Large intestine (tissue), 3 donors: ENCODE measurements at regions not wholly inside any gene's neighbourhood (a gene's known extent, or its start where the extent isn't known, plus 50 kb on each side); places are given as distances from the start of the nearest gene placed in this dataset.

Source experiments
- DNase-seq, 2 donors: peaks; one replicate each; pipeline versions ENCODE4 v3.0.0 to v3.0.0-alpha.2; 2013
- H3K27ac ChIP-seq: one replicate; pipeline ENCODE4 v1.5.1; 2013; ENCODE audit warnings: low read length
- H3K27me3 ChIP-seq: 2 replicates; pipeline ENCODE4 v1.6.1; 2013; ENCODE audit warnings: low read length; ENCODE audit not compliant: control insufficient read depth, insufficient read depth
- H3K36me3 ChIP-seq: 2 replicates; pipeline ENCODE4 v1.6.1; 2013; ENCODE audit warnings: low read length; ENCODE audit not compliant: control insufficient read depth, insufficient read depth
- H3K4me1 ChIP-seq: one replicate; pipeline ENCODE4 v1.6.1; 2013; ENCODE audit warnings: low read length; ENCODE audit not compliant: control insufficient read depth, insufficient read depth
- H3K4me3 ChIP-seq: one replicate; pipeline ENCODE4 v1.5.1; 2013; ENCODE audit warnings: low read length
- H3K9me3 ChIP-seq: one replicate; pipeline ENCODE4 v1.6.1; 2013; ENCODE audit warnings: mild to moderate bottlenecking, low read depth, low read length, moderate library complexity; ENCODE audit not compliant: control insufficient read depth
- WGBS: methylation state at CpG from one replicate; pipeline ENCODE4 v1.1.5; 2013; ENCODE audit warnings: low lambda C conversion rate; ENCODE audit not compliant: insufficient coverage; 5-methylcytosine and 5-hydroxymethylcytosine counted together

- WGBS = 86% methylated on average over 1 of the region's 4 CpGs
- Histone ChIP-seq H3K27me3 (no peaks in the 10 kb centered on the region), H3K27ac (no peak overlapping the region), H3K9me3 (no peaks in the 10 kb centered on the region), H3K36me3 (no peaks in the 10 kb centered on the region), H3K4me3 (no peak overlapping the region), H3K4me1 (no peaks in the 10 kb centered on the region)
- no peak for DNase-seq
These were observed 120.4 kb upstream of the GRIA4 start for GRCh38 chr11:105489446-105489845.

GRCh38 chr11:105486929-105487328 is 122.9 kb upstream of the GRIA4 start:
- WGBS = no CpG with 5 or more reads among the region's 11 CpGs
- no peak overlapping the region for H3K27ac ChIP-seq

GRCh38 chr11:105469931-105470330 is 139.9 kb upstream of the GRIA4 start:
- no peak for DNase-seq
- Histone ChIP-seq H3K27me3 (no peaks in the 10 kb centered on the region), H3K36me3 (no peaks in the 10 kb centered on the region), H3K9me3 (no peaks in the 10 kb centered on the region), H3K4me1 (no peaks in the 10 kb centered on the region), H3K4me3 (no peak overlapping the region), H3K27ac (no peak overlapping the region)
- WGBS = no CpG with 5 or more reads among the region's 1 CpG

More at GRCh38 chr11:105486929-105487328, 122.9 kb upstream of the GRIA4 start:
- DNase-seq = no peak
- Histone ChIP-seq H3K27me3 (no peaks in the 10 kb centered on the region), H3K9me3 (no peaks in the 10 kb centered on the region), H3K4me1 (no peaks in the 10 kb centered on the region), H3K4me3 (no peak overlapping the region), H3K36me3 (no peaks in the 10 kb centered on the region)

- WGBS = no CpG with 5 or more reads among the region's 3 CpGs
- Histone ChIP-seq H3K27ac (no peak overlapping the region), H3K4me3 (no peak overlapping the region)
These were observed 141.7 kb upstream of the GRIA4 start for GRCh38 chr11:105468154-105468553.

GRCh38 chr11:105466582-105467228 is 143.2 kb upstream of the GRIA4 start:
- Histone ChIP-seq H3K36me3 (no peaks in the 10 kb centered on the region), H3K9me3 (no peaks in the 10 kb centered on the region), H3K4me1 (no peaks in the 10 kb centered on the region), H3K27me3 (no peaks in the 10 kb centered on the region), H3K27ac (no peak overlapping the region), H3K4me3 (no peak overlapping the region)
- no peak for DNase-seq
- no CpG with 5 or more reads among the region's 2 CpGs for WGBS

More at GRCh38 chr11:105468154-105468553, 141.7 kb upstream of the GRIA4 start:
- Histone ChIP-seq H3K4me1 (no peaks in the 10 kb centered on the region), H3K27me3 (no peaks in the 10 kb centered on the region), H3K36me3 (no peaks in the 10 kb centered on the region), H3K9me3 (no peaks in the 10 kb centered on the region)
- no peak for DNase-seq

- WGBS = 60% methylated on average over 1 of the region's 9 CpGs
- no peaks in the 10 kb centered on the region for H3K27me3 ChIP-seq
- no peak for DNase-seq
- H3K4me1 ChIP-seq = no peaks in the 10 kb centered on the region
- peaks cover 3% of the 10 kb centered on the region for H3K9me3 ChIP-seq
- H3K4me3 ChIP-seq = no peak overlapping the region
- H3K27ac ChIP-seq = no peak overlapping the region
- H3K36me3 ChIP-seq = no peaks in the 10 kb centered on the region
These were observed 151.8 kb upstream of the GRIA4 start for GRCh38 chr11:105458071-105458470.

GRCh38 chr11:105456950-105457349 is 152.9 kb upstream of the GRIA4 start:
- Histone ChIP-seq H3K27me3 (no peaks in the 10 kb centered on the region), H3K9me3 (peaks cover 3% of the 10 kb centered on the region), H3K4me3 (no peak overlapping the region), H3K4me1 (no peaks in the 10 kb centered on the region), H3K27ac (no peak overlapping the region), H3K36me3 (no peaks in the 10 kb centered on the region)
- no peak for DNase-seq
- WGBS = 83% methylated on average over 1 of the region's 4 CpGs

GRCh38 chr11:105449100-105449734 is 160.7 kb upstream of the GRIA4 start:
- Histone ChIP-seq H3K27ac (no peak overlapping the region), H3K27me3 (no peaks in the 10 kb centered on the region), H3K4me1 (no peaks in the 10 kb centered on the region), H3K9me3 (peaks cover 13% of the 10 kb centered on the region), H3K4me3 (no peak overlapping the region), H3K36me3 (no peaks in the 10 kb centered on the region)
- DNase-seq = no peak
- no CpG with 5 or more reads among the region's 2 CpGs for WGBS

GRCh38 chr11:105448703-105449079 is 161.2 kb upstream of the GRIA4 start:
- WGBS = 100% methylated on average over 1 of the region's 4 CpGs
- Histone ChIP-seq H3K4me3 (no peak overlapping the region), H3K27ac (no peak overlapping the region), H3K36me3 (no peaks in the 10 kb centered on the region), H3K4me1 (no peaks in the 10 kb centered on the region), H3K27me3 (no peaks in the 10 kb centered on the region), H3K9me3 (peaks cover 17% of the 10 kb centered on the region)
- no peak for DNase-seq

- no peak for DNase-seq
- Histone ChIP-seq H3K4me1 (no peaks in the 10 kb centered on the region), H3K4me3 (no peak overlapping the region), H3K9me3 (peaks cover 23% of the 10 kb centered on the region), H3K27me3 (no peaks in the 10 kb centered on the region), H3K27ac (no peak overlapping the region), H3K36me3 (no peaks in the 10 kb centered on the region)
- WGBS = no CpG with 5 or more reads among the region's 1 CpG
These were observed 161.8 kb upstream of the GRIA4 start for GRCh38 chr11:105447936-105448702.
